ENCODE measurements at regions not wholly inside any gene's neighbourhood (a gene's known extent, or its start where the extent isn't known, plus 50 kb on each side); places are given as distances from the start of the nearest gene placed in this dataset.

DNA sequence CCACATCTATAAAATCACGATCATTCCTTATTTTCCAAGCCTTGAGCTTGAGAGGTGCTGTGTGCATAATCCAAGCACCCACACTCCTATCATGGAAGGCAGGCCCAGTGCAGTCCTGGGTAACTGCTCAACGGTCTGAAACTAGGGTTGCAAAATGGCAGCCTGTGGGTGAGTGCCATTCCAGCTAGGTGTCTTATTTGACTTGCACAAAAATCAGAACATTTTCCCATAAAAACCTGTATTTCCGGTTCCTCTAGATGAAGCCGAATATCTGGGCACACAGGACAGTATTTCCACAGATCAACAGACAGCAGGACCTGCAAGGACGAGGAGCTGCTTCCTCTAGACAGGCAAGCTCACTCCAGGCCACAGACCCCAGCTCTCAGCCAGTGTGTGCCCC lies 588.8 kb downstream of the BNC2 start:
- Histone ChIP-seq H3K4me3 (replicated peaks in 1 of 2; ENCODE audit: low read depth in 1 of 2, low read length in 2 of 2) (no peak overlapping the region), H2AFZ (ENCODE audit: low read depth, low read length, poor library complexity, severe bottlenecking) (no peak overlapping the region), H3K79me2 (ENCODE audit: insufficient read depth, low read length) (no peaks in the 10 kb centered on the region), H3K4me2 (ENCODE audit: low read length) (no peak overlapping the region), H3K27me3 (ENCODE audit: insufficient read depth, low read length) (no peaks in the 10 kb centered on the region), H3K9me2 (ENCODE audit: insufficient read depth) (no peaks in the 10 kb centered on the region), H3K27ac (ENCODE audit: low read depth, low read length) (no peak overlapping the region), H3K36me3 (ENCODE audit: control insufficient read depth in 1 of 2, insufficient read depth in 2 of 2, low read length in 2 of 2) (no peaks in the 10 kb centered on the region), H3K4me1 (ENCODE audit: control insufficient read depth in 1 of 2, insufficient read depth in 2 of 2, low read length in 2 of 2) (no peaks in the 10 kb centered on the region), H3K9ac (ENCODE audit: low read length) (no peak overlapping the region), H4K20me1 (ENCODE audit: insufficient read depth) (no peaks in the 10 kb centered on the region), H3K9me3 (ENCODE audit: control insufficient read depth in 1 of 2, insufficient read depth in 1 of 2, low read depth in 1 of 2, low read length in 2 of 2) (no peaks in the 10 kb centered on the region)
- RAD21 ChIA-PET (ENCODE audit: low non-redundant PET in 1 of 2, low total read pairs in 2 of 2, uncharacterized antibody in 2 of 2, unreplicated experiment in 2 of 2): no interaction called here
- TF ChIP-seq SP1 (IDR thresholded peaks at IDR 0.05; ENCODE audit: low read depth): no peak
- no peak for TF ChIP-seq SRF (IDR thresholded peaks at IDR 0.05; ENCODE audit: low read depth)
- TF ChIP-seq, protein P1, sequence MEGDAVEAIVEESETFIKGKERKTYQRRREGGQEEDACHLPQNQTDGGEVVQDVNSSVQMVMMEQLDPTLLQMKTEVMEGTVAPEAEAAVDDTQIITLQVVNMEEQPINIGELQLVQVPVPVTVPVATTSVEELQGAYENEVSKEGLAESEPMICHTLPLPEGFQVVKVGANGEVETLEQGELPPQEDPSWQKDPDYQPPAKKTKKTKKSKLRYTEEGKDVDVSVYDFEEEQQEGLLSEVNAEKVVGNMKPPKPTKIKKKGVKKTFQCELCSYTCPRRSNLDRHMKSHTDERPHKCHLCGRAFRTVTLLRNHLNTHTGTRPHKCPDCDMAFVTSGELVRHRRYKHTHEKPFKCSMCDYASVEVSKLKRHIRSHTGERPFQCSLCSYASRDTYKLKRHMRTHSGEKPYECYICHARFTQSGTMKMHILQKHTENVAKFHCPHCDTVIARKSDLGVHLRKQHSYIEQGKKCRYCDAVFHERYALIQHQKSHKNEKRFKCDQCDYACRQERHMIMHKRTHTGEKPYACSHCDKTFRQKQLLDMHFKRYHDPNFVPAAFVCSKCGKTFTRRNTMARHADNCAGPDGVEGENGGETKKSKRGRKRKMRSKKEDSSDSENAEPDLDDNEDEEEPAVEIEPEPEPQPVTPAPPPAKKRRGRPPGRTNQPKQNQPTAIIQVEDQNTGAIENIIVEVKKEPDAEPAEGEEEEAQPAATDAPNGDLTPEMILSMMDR (IDR thresholded peaks at IDR 0.05 in 2 of 3, conservative IDR thresholded peaks at IDR 0.05 in 1 of 3; ENCODE audit: borderline replicate concordance in 1 of 3, insufficient read depth in 1 of 3, low read depth in 2 of 3, low read length in 2 of 3): no peak
- DNase-seq (ENCODE audit: low read depth, low spot score): no peak
- CTCF ChIA-PET: no interaction called here
- POLR2A ChIA-PET: no interaction called here
- no TSS peak for BruUV-seq (replicated peaks)
- intact Hi-C loops (cut with micrococcal nuclease): no loop called here
- ATAC-seq: no peak

DNA sequence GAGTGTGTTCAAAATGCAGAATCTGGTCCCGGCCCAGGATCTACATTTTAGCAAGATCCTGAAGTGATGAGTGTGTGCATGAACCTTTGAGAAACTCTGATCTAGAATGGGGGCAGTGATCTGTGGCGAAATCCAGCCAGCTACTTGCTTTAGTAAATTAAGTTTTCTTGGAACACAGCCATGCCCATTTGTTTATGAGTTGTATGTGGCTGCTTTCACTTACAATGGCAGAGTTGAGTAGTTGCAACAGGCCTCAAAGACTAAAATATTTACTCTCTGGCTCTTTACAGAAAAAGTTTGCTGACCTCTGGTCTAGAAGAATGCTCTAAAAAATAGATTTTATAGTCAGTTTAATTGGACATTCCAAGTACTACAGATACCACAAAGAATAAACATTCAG lies 588.3 kb downstream of the BNC2 start:
- ChIA-PET CTCF (no interaction called here), RAD21 (ENCODE audit: low non-redundant PET in 1 of 2, low total read pairs in 2 of 2, uncharacterized antibody in 2 of 2, unreplicated experiment in 2 of 2) (no interaction called here), POLR2A (no interaction called here)
- H3K4me2 ChIP-seq (ENCODE audit: low read length): no peak overlapping the region
- H3K4me1 ChIP-seq (ENCODE audit: control insufficient read depth in 1 of 2, insufficient read depth in 2 of 2, low read length in 2 of 2): no peaks in the 10 kb centered on the region
- no peak for TF ChIP-seq RAD21 (IDR thresholded peaks at IDR 0.05; ENCODE audit: low read depth)
- TF ChIP-seq EZH2 (IDR thresholded peaks at IDR 0.05): no peak
- no peak for TF ChIP-seq SIN3A (IDR thresholded peaks at IDR 0.05; ENCODE audit: low read depth)
- no peak for TF ChIP-seq SP1 (IDR thresholded peaks at IDR 0.05; ENCODE audit: low read depth)
- TF ChIP-seq ELF1 (IDR thresholded peaks at IDR 0.05; ENCODE audit: borderline replicate concordance, low read depth): no peak
- TF ChIP-seq POLR2AphosphoS5 (IDR thresholded peaks at IDR 0.05; ENCODE audit: low read depth, low read length): no peak
- TF ChIP-seq, protein P2, sequence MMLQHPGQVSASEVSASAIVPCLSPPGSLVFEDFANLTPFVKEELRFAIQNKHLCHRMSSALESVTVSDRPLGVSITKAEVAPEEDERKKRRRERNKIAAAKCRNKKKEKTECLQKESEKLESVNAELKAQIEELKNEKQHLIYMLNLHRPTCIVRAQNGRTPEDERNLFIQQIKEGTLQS (IDR thresholded peaks at IDR 0.05): no peak
- no peak for TF ChIP-seq ZNF274 (IDR thresholded peaks at IDR 0.05; ENCODE audit: low read depth, low read length)
- TF ChIP-seq, protein P3, sequence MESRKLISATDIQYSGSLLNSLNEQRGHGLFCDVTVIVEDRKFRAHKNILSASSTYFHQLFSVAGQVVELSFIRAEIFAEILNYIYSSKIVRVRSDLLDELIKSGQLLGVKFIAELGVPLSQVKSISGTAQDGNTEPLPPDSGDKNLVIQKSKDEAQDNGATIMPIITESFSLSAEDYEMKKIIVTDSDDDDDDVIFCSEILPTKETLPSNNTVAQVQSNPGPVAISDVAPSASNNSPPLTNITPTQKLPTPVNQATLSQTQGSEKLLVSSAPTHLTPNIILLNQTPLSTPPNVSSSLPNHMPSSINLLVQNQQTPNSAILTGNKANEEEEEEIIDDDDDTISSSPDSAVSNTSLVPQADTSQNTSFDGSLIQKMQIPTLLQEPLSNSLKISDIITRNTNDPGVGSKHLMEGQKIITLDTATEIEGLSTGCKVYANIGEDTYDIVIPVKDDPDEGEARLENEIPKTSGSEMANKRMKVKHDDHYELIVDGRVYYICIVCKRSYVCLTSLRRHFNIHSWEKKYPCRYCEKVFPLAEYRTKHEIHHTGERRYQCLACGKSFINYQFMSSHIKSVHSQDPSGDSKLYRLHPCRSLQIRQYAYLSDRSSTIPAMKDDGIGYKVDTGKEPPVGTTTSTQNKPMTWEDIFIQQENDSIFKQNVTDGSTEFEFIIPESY (IDR thresholded peaks at IDR 0.05; ENCODE audit: extremely low read depth, insufficient replicate concordance, low read length): no peak
- TF ChIP-seq ZFX (IDR thresholded peaks at IDR 0.05): no peak
- no peak for TF ChIP-seq CBX3 (IDR thresholded peaks at IDR 0.05; ENCODE audit: low read depth)
- TF ChIP-seq EZH2phosphoT487 (IDR thresholded peaks at IDR 0.05; ENCODE audit: borderline replicate concordance): no peak
- TF ChIP-seq CEBPB (IDR thresholded peaks at IDR 0.05; ENCODE audit: low read depth): no peak
- no peak for TF ChIP-seq SRF (IDR thresholded peaks at IDR 0.05; ENCODE audit: low read depth)
- TF ChIP-seq FOSL1 (IDR thresholded peaks at IDR 0.05; ENCODE audit: low read depth): no peak
- no peak for TF ChIP-seq EGR1 (IDR thresholded peaks at IDR 0.05; ENCODE audit: low read depth)
- no peak for TF ChIP-seq YY1 (IDR thresholded peaks at IDR 0.05; ENCODE audit: extremely low read depth, insufficient replicate concordance, low read depth, low read length)
- no peak for TF ChIP-seq TCF7L2 (IDR thresholded peaks at IDR 0.05; ENCODE audit: borderline replicate concordance, extremely low read depth, insufficient read depth, insufficient read length)
- H3K36me3 ChIP-seq (ENCODE audit: control insufficient read depth in 1 of 2, insufficient read depth in 2 of 2, low read length in 2 of 2): no peaks in the 10 kb centered on the region
- no peaks in the 10 kb centered on the region for H3K9me3 ChIP-seq (ENCODE audit: control insufficient read depth in 1 of 2, insufficient read depth in 1 of 2, low read depth in 1 of 2, low read length in 2 of 2)
- BruUV-seq (replicated peaks): no TSS peak
- no peaks in the 10 kb centered on the region for H3K27me3 ChIP-seq (ENCODE audit: insufficient read depth, low read length)
- ATAC-seq (no peak), DNase-seq (ENCODE audit: low read depth, low spot score) (no peak)
- no peak overlapping the region for H3K27ac ChIP-seq (ENCODE audit: low read depth, low read length)
- H3K9ac ChIP-seq (ENCODE audit: low read length): no peak overlapping the region
- no peaks in the 10 kb centered on the region for H3K9me2 ChIP-seq (ENCODE audit: insufficient read depth)
- H3K4me3 ChIP-seq (replicated peaks in 1 of 2; ENCODE audit: low read depth in 1 of 2, low read length in 2 of 2): no peak overlapping the region
- no peaks in the 10 kb centered on the region for H4K20me1 ChIP-seq (ENCODE audit: insufficient read depth)
- intact Hi-C loops (cut with micrococcal nuclease): no loop called here
- no peak overlapping the region for H2AFZ ChIP-seq (ENCODE audit: low read depth, low read length, poor library complexity, severe bottlenecking)
- H3K79me2 ChIP-seq (ENCODE audit: insufficient read depth, low read length): no peaks in the 10 kb centered on the region
